HEK293 (cell line): ENCODE measurements at regions not wholly inside any gene's neighbourhood (a gene's known extent, or its start where the extent isn't known, plus 50 kb on each side); places are given as distances from the start of the nearest gene placed in this dataset.

Experiments used
- OSR2 ChIP-seq: fragments of 450-650 bp; formaldehyde crosslinking; IDR thresholded peaks from 2 replicates; pipeline ENCODE4 v1.5.1; 2016; ENCODE audit warnings: missing biosample characterization, missing genetic modification characterization
- ZBTB7A ChIP-seq: fragments of 450-650 bp; formaldehyde crosslinking; IDR thresholded peaks from 2 replicates; pipeline ENCODE4 v1.5.1; 2016; ENCODE audit warnings: low read depth, missing biosample characterization, missing genetic modification characterization
- ZNF23 ChIP-seq: fragments of 450-650 bp; formaldehyde crosslinking; IDR thresholded peaks from 2 replicates; pipeline ENCODE4 v1.5.1; 2016; ENCODE audit warnings: missing biosample characterization, missing genetic modification characterization, borderline replicate concordance
- ZNF274 ChIP-seq, 2 experiments: fragments of 200-500 bp in 1 of 2; fragments of 450-650 bp in 1 of 2; sonication (Bioruptor generic) in 1 of 2; formaldehyde crosslinking in 1 of 2; IDR thresholded peaks; 2 replicates each; pipeline versions ENCODE4 v1.5.1 to v1.6.1; 2014 to 2016; ENCODE audit warnings: borderline replicate concordance in 1 of 2, inconsistent platforms in 1 of 2, low read length in 1 of 2, missing biosample characterization in 1 of 2, missing genetic modification characterization in 1 of 2
- ZNF561 ChIP-seq: fragments of 450-650 bp; IDR thresholded peaks from 2 replicates; pipeline ENCODE4 v1.5.1; 2018; ENCODE audit warnings: missing biosample characterization, missing genetic modification characterization, borderline replicate concordance
- ZNF768 ChIP-seq: fragments of 450-650 bp; formaldehyde crosslinking; IDR thresholded peaks from 2 replicates; pipeline ENCODE4 v1.5.1; 2018; ENCODE audit warnings: missing biosample characterization, mild to moderate bottlenecking, missing genetic modification characterization
- ZSCAN30 ChIP-seq: fragments of 450-650 bp; IDR thresholded peaks from 2 replicates; pipeline ENCODE4 v1.5.1; 2018; ENCODE audit warnings: missing biosample characterization, mild to moderate bottlenecking, missing genetic modification characterization, moderate library complexity
- TF ChIP-seq, protein P1 (sequence below): fragments of 450-650 bp; formaldehyde crosslinking; optimal IDR thresholded peaks from 2 replicates; pipeline ENCODE3; 2016; ENCODE audit warnings: missing biosample characterization, mild to moderate bottlenecking, missing genetic modification characterization
- TF ChIP-seq, protein P2 (sequence below): fragments of 450-650 bp; formaldehyde crosslinking; IDR thresholded peaks from 2 replicates; pipeline ENCODE4 v1.5.1; 2016; ENCODE audit warnings: missing biosample characterization, missing genetic modification characterization

DNA sequence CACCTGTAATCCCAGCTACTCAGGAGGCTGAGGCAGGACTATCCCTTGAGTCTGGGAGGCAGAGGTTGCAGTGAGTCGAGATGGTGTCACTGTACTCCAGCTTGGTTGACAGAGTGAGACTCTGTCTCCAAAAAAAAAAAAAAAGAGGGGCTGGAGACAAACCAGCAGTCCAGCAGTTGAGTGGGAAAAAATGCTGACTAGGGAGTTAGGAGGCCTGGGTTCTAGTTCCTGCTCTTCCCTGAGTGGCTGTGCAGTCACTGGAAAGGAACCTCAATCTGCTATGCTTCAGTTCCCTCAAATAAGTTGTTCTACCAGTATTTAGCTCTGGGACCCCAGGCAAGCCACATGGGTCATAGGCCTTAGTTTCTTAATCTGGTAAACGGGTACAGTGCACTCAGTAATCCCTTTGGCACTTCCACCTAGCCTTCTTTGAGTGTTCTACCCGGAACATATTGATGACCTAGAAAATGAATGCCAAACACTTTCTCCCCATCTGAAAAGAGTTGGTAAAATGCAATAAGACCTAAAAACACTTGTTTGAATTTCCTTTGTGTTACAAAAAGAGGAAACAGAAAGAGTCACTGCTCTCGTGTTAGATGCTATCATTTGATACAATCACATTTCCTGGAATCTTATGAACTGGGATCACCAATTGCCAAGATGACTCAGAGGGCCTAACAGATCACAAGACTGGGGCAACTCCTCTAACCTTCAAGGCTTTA lies 99.3 kb upstream of the EGFL6 start:
- TF ChIP-seq OSR2 (no peak), ZNF274 (IDR thresholded peaks at IDR 0.05; ENCODE audit: low read length) (no peak), ZNF274 (tag by site-specific recombination; IDR thresholded peaks at IDR 0.05; ENCODE audit: borderline replicate concordance) (no peak), ZNF768 (tag by site-specific recombination) (no peak), ZNF561 (tag by site-specific recombination) (no peak), ZSCAN30 (tag by site-specific recombination) (no peak), ZBTB7A (tag by site-specific recombination) (no peak), ZNF23 (tag by site-specific recombination) (no peak)
- TF ChIP-seq, protein P1, sequence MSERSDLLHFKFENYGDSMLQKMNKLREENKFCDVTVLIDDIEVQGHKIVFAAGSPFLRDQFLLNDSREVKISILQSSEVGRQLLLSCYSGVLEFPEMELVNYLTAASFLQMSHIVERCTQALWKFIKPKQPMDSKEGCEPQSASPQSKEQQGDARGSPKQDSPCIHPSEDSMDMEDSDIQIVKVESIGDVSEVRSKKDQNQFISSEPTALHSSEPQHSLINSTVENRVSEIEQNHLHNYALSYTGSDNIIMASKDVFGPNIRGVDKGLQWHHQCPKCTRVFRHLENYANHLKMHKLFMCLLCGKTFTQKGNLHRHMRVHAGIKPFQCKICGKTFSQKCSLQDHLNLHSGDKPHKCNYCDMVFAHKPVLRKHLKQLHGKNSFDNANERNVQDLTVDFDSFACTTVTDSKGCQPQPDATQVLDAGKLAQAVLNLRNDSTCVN (tag by site-specific recombination): no peak
- TF ChIP-seq, protein P2, sequence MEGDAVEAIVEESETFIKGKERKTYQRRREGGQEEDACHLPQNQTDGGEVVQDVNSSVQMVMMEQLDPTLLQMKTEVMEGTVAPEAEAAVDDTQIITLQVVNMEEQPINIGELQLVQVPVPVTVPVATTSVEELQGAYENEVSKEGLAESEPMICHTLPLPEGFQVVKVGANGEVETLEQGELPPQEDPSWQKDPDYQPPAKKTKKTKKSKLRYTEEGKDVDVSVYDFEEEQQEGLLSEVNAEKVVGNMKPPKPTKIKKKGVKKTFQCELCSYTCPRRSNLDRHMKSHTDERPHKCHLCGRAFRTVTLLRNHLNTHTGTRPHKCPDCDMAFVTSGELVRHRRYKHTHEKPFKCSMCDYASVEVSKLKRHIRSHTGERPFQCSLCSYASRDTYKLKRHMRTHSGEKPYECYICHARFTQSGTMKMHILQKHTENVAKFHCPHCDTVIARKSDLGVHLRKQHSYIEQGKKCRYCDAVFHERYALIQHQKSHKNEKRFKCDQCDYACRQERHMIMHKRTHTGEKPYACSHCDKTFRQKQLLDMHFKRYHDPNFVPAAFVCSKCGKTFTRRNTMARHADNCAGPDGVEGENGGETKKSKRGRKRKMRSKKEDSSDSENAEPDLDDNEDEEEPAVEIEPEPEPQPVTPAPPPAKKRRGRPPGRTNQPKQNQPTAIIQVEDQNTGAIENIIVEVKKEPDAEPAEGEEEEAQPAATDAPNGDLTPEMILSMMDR (tag by site-specific recombination): no peak
